HG03139 (cell line): ENCODE measurements at regions not wholly inside any gene's neighbourhood (a gene's known extent, or its start where the extent isn't known, plus 50 kb on each side); places are given as distances from the start of the nearest gene placed in this dataset.

Source experiments
- ATAC-seq: cut with Tn5 transposase; IDR thresholded peaks from one replicate; pipeline ENCODE4 v1.9.1; 2021; ENCODE audit not compliant: unreplicated experiment

GRCh38 chr17:56737421-56738161 lies 96.1 kb downstream of the C17orf67 start:
- ATAC-seq: no peak

GRCh38 chr17:56739376-56739775 lies 94.3 kb downstream of the C17orf67 start:
- no peak for ATAC-seq

- no peak for ATAC-seq
Observed at GRCh38 chr17:56739776-56740175, 93.9 kb downstream of the C17orf67 start.

GRCh38 chr17:56740481-56740880 lies 93.2 kb downstream of the C17orf67 start:
- no peak for ATAC-seq
